ENCODE measurements at regions not wholly inside any gene's neighbourhood (a gene's known extent, or its start where the extent isn't known, plus 50 kb on each side); places are given as distances from the start of the nearest gene placed in this dataset.
"Not testable (repeated sequence)": the region's sequence is repeated elsewhere in the genome, so short reads cannot be mapped to it uniquely, and the experiment has no call there.

- DNase-seq: no peak
Measured at GRCh38 chr2:194907569-194907968, 749.5 kb upstream of the SLC39A10 start.

GRCh38 chr2:194896871-194897270, 760.2 kb upstream of the SLC39A10 start:
- no peak for DNase-seq

GRCh38 chr2:194883711-194884110, 773.3 kb upstream of the SLC39A10 start:
- DNase-seq: no peak

- DNase-seq: no peak
Measured at GRCh38 chr2:194870974-194871535, 786.0 kb upstream of the SLC39A10 start.

GRCh38 chr2:194867328-194867727, 789.7 kb upstream of the SLC39A10 start:
- DNase-seq: peak; percentile 13

- DNase-seq: no peak
Measured at GRCh38 chr2:194854941-194855340, 802.1 kb upstream of the SLC39A10 start.

- no peak for DNase-seq
Measured at GRCh38 chr2:194842871-194843270, 814.2 kb upstream of the SLC39A10 start.

GRCh38 chr2:194834371-194834770, 822.7 kb upstream of the SLC39A10 start:
- not testable (repeated sequence) for DNase-seq

GRCh38 chr2:194826241-194826640, 830.8 kb upstream of the SLC39A10 start:
- no peak for DNase-seq

- no peak for DNase-seq
Measured at GRCh38 chr2:194824450-194824849, 832.6 kb upstream of the SLC39A10 start.

- DNase-seq: no peak
Measured at GRCh38 chr2:194822657-194823056, 834.4 kb upstream of the SLC39A10 start.

- DNase-seq: no peak
Measured at GRCh38 chr2:194822097-194822496, 834.9 kb upstream of the SLC39A10 start.

- no peak for DNase-seq
Measured at GRCh38 chr2:194819367-194819766, 837.7 kb upstream of the SLC39A10 start.

- no peak for DNase-seq
Measured at GRCh38 chr2:194815475-194815874, 841.6 kb upstream of the SLC39A10 start.

GRCh38 chr2:194802589-194802988, 854.4 kb upstream of the SLC39A10 start:
- DNase-seq: no peak

- not testable (repeated sequence) for DNase-seq
Measured at GRCh38 chr2:194787071-194787470, 870.0 kb upstream of the SLC39A10 start.

- DNase-seq: not testable (repeated sequence)
Measured at GRCh38 chr2:194771394-194771793, 885.6 kb upstream of the SLC39A10 start.

GRCh38 chr2:194769030-194769429, 888.0 kb upstream of the SLC39A10 start:
- no peak for DNase-seq

- DNase-seq: no peak
Measured at GRCh38 chr2:194765723-194766122, 891.3 kb upstream of the SLC39A10 start.

- DNase-seq: no peak
Measured at GRCh38 chr2:194750926-194751325, 906.1 kb upstream of the SLC39A10 start.

GRCh38 chr2:194745557-194746146, 911.4 kb upstream of the SLC39A10 start:
- DNase-seq: no peak

GRCh38 chr2:194742706-194743105, 914.3 kb upstream of the SLC39A10 start:
- DNase-seq: no peak

- DNase-seq: no peak
Measured at GRCh38 chr2:194739217-194739616, 917.8 kb upstream of the SLC39A10 start.

GRCh38 chr2:194735837-194736542, 921.0 kb upstream of the SLC39A10 start:
- peak; percentile 1 for DNase-seq

All from activated CD4-positive, alpha-beta T cell treated with anti-CD3 and anti-CD28 coated beads, Interleukin-10, Interleukin-2, amounts not matched to agents 100 ng/mL and 50 ng/mL, durations not matched to agents 16 hours and 8 hours (primary cell).